A673 (cell line): ENCODE measurements at regions not wholly inside any gene's neighbourhood (a gene's known extent, or its start where the extent isn't known, plus 50 kb on each side); places are given as distances from the start of the nearest gene placed in this dataset.

Source experiments
- CTCF ChIP-seq: fragments of 300-800, 200-600 bp; sonication (generic); conservative IDR thresholded peaks from 2 replicates; pipeline ENCODE4 v1.5.1; 2017; ENCODE audit warnings: low read depth, mild to moderate bottlenecking, antibody characterized with exemption, low read length, moderate library complexity, mixed read lengths
- EZH2 ChIP-seq: fragments of 200-600 bp; sonication (generic); IDR thresholded peaks from 2 replicates; pipeline ENCODE4 v1.6.1; 2017; ENCODE audit warnings: borderline replicate concordance, low read depth, mild to moderate bottlenecking, mixed read lengths, antibody characterized with exemption, low read length; ENCODE audit not compliant: poor library complexity, severe bottlenecking

DNA sequence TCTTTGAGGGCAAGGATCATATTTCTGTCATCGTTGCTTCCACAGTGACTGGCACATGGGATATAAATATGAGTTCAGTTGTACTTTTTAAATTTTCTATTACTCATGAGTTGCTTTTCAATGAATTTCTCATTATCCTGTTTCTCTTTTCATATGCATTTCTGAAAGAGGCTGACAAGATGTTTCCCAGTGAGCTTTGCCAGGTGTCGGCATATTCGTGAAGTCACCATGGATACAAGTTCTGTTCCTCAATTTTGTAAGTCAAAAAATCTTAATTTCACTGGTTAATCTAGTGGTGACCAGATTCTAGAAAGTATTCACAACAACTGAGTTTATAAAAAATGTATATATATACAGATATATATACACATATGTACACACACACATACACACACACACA lies 55.7 kb upstream of the GNAI1 start:
- TF ChIP-seq CTCF (no peak), EZH2 (no peak)
